Astrocyte of the cerebellum (primary cell): ENCODE measurements at regions not wholly inside any gene's neighbourhood (a gene's known extent, or its start where the extent isn't known, plus 50 kb on each side); places are given as distances from the start of the nearest gene placed in this dataset.

Source experiments
- DNase-seq: peaks from one replicate; pipeline ENCODE4 v3.0.0-alpha.2; 2011; ENCODE audit warnings: low read depth
- H3K4me3 ChIP-seq: 2 replicates; pipeline ENCODE4 v1.5.1; 2011; ENCODE audit warnings: mild to moderate bottlenecking, low read depth, low read length, moderate library complexity
- in situ Hi-C: cut with HindIII; loops from 2 replicates; pipeline ENCODE4 v1.10.0; 2017; ENCODE audit warnings: low sequenced_read_pairs
- TF ChIP-seq, protein P1 (sequence below): IDR thresholded peaks from 2 replicates; pipeline ENCODE4 v1.5.1; 2012; ENCODE audit warnings: low read length, low read depth, moderate library complexity, mild to moderate bottlenecking; ENCODE audit errors: missing control alignments

DNA sequence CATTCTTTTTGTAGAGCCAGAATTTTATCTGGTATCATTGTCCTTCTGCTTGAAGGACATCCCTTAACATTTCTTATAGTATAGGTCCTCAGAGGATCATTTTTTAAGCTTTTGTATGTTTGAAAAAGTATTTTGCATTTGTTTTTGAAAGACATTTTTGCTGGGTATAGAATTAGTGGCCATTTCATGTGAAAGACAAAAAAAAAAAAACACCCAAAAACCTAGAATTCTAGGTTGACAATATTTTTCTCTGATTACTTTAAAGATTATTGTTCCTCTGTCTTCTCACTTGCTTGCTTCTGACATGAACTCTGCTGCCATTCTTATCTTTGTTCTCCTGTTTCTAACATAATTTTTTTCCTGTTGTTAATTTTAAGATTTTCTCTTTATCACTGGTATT, 75.7 kb upstream of the SLC22A16 start:
- no peak overlapping the region for H3K4me3 ChIP-seq
- DNase-seq, result no peak
- in situ Hi-C loops, result no loop called here
- TF ChIP-seq, protein P1, sequence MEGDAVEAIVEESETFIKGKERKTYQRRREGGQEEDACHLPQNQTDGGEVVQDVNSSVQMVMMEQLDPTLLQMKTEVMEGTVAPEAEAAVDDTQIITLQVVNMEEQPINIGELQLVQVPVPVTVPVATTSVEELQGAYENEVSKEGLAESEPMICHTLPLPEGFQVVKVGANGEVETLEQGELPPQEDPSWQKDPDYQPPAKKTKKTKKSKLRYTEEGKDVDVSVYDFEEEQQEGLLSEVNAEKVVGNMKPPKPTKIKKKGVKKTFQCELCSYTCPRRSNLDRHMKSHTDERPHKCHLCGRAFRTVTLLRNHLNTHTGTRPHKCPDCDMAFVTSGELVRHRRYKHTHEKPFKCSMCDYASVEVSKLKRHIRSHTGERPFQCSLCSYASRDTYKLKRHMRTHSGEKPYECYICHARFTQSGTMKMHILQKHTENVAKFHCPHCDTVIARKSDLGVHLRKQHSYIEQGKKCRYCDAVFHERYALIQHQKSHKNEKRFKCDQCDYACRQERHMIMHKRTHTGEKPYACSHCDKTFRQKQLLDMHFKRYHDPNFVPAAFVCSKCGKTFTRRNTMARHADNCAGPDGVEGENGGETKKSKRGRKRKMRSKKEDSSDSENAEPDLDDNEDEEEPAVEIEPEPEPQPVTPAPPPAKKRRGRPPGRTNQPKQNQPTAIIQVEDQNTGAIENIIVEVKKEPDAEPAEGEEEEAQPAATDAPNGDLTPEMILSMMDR, result no peak

DNA sequence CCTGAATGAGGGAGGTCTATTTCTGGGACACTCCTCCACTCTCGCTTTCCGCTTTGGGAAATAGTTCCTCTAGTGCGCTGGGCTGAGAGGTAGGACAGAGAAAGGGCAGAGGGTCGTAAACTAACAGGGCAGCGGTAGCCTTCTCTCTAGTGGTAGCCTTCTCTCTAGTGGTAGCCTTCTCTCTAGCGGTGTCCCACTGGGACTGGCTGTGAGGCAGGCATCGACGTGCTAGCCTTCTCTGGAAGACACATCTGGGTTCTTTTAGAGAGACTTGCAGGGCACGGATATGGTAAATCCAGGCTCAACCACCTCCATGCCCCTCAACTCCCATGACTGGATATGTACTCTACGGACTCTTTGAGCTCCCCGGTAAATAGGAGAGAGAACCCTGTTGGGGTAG, 74.7 kb upstream of the SLC22A16 start:
- TF ChIP-seq, protein P1, result no peak
- H3K4me3 ChIP-seq, result no peak overlapping the region
- in situ Hi-C loops, result no loop called here
- no peak for DNase-seq

DNA sequence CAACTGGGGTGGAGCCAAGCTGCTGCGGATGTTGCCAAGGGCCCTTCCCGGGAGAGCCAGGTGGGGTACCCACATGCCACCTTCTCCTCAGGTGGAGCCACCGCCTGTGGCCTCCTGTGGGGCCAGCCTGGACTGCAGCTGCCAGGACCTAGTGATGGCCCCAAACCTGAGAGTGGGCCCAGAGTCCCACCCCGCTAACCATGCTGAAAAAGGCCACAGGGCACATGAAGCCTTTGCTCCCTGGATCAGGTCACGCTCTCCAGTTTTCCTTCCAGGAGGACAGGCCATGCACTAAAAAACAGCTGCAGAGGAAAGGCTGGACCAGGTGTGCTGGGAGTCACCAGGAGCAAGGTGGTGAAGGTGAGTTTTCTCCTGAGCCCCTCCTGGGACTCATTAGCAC, 73.9 kb upstream of the SLC22A16 start:
- H3K4me3 ChIP-seq, result no peak overlapping the region
- DNase-seq, result no peak
- in situ Hi-C loops, result no loop called here
- TF ChIP-seq, protein P1, result no peak

DNA sequence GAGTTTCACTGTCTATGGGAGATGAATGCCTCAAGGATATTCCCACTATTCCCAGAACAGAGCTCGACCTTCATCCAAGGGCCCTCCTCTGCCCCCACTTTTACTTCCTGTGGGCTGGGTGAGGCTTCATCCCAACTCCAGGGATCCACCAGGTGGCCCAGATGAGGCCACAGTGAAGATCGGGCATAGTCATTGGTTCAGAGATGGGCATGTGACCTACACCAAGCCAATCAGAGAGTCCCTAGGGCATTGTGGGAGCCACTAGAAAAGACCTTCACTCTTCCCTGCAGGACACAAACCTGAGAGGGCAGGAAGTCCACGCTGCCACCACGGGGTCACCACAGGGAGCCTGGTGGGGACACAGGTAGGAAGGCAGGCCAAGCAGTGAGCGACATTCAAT, 72.9 kb upstream of the SLC22A16 start:
- in situ Hi-C loops, result no loop called here
- no peak for DNase-seq
- TF ChIP-seq, protein P1, result no peak
- no peak overlapping the region for H3K4me3 ChIP-seq

DNA sequence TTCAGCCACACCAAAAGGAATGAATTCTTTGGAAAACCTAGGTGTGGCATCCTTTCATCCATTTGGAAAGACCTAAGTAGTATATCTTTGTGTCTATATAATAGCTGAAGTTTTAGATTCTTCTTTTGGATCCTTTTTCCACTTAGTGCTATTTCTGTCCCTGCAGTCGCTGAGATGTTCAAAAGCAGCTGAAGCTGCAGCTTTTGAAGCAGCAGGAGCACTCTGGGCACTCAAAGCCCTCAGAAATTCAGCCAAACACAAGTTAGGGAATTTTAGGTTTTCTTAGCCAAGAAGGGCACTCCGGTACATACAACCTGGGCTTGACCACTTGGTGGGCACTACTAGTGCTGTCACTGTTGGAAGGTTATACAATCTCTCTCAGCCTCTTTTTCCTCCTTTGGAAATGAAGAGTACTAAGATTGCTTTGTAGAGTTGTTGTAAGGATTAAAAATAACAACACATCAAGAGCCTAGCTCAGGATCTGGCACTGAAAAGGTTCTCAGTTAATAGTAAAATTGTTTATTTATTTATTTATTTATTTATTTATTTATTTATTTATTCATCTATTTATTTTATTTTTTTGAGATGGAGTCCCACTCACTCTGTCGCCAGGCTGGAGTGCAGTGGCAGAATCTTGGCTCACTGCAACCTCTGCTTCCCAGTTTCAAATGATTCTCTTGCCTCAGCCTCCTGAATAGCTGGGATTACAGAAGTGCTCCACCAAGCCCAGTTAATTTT, 71.9 kb upstream of the SLC22A16 start:
- in situ Hi-C loops, result no loop called here
- no peak overlapping the region for H3K4me3 ChIP-seq
- TF ChIP-seq, protein P1, result no peak
- no peak for DNase-seq

DNA sequence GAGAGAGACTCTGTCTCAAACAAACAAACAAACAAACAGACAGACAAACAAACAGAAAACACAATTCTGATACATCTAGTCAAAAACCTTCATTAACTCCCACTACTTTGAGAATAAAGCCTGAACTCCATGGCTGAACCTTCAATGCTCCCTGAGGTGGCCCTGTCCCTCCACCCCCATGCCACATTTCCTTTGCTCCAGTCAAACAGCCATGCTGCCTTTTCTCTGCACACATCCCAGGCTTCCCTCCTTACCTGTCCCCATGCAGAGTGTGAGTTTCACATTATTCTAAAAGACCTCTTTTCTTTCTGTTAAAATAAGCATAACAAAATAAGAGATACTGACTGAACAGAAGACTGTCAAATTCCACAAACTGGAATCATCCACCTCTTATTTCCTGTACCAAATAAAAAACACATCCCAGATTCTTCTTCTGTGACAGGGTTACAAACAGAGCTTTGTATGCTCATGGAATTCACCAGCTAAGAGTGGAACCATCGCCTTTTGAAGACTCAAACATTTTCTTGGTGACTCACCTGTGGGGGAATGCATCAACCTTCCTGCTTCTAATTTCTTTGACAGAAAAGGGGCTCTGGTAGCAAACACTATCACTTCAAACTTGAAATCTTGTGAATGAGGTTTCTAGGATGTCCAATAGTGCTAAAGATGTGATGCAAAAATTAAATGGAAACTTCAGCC, 71.0 kb upstream of the SLC22A16 start:
- in situ Hi-C loops, result no loop called here
- no peak for DNase-seq
- TF ChIP-seq, protein P1, result no peak
- H3K4me3 ChIP-seq, result no peak overlapping the region
